ENCODE measurements at regions not wholly inside any gene's neighbourhood (a gene's known extent, or its start where the extent isn't known, plus 50 kb on each side); places are given as distances from the start of the nearest gene placed in this dataset.

GRCh38 chr2:223215254-223215516, 163.2 kb downstream of the KCNE4 start:
- BruUV-seq (replicated peaks): no TSS peak
- POLR2A ChIA-PET (ENCODE audit: unreplicated experiment): no interaction called here
- Histone ChIP-seq H4K91ac (ENCODE audit: insufficient read depth, low read depth, low read length) (no peak overlapping the region), H2BK5ac (ENCODE audit: low read depth, low read length, poor library complexity, severe bottlenecking) (no peak overlapping the region), H3K79me1 (ENCODE audit: low read depth in 1 of 2, low read length in 2 of 2) (no peaks in the 10 kb centered on the region), H3K18ac (ENCODE audit: low read depth, low read length) (no peak overlapping the region), H3K4me1 (ENCODE audit: control insufficient read depth, insufficient read depth, low read length) (no peaks in the 10 kb centered on the region), H3K9me3 (ENCODE audit: control insufficient read depth, insufficient read depth, low read length) (no peaks in the 10 kb centered on the region), H3K9ac (ENCODE audit: low read depth, low read length) (no peak overlapping the region), H4K5ac (ENCODE audit: low read depth, low read length) (no peak overlapping the region), H3K4me3 (ENCODE audit: insufficient read depth, low read depth, low read length) (no peak overlapping the region), H4K8ac (ENCODE audit: low read depth in 2 of 2, low read length in 2 of 2) (no peak overlapping the region), H2AK5ac (ENCODE audit: low read depth, low read length) (no peak overlapping the region), H3K4ac (ENCODE audit: low read depth, low read length) (no peak overlapping the region), H3K23ac (ENCODE audit: low read depth, low read length) (no peak overlapping the region), H3K4me2 (ENCODE audit: low read depth, low read length) (no peak overlapping the region), H4K20me1 (ENCODE audit: insufficient read depth, low read length) (no peaks in the 10 kb centered on the region), H3K27me3 (ENCODE audit: control insufficient read depth, insufficient read depth, low read length) (peaks cover 5% of the 10 kb centered on the region; the same call in 1 of the 2 replicates), H3K36me3 (ENCODE audit: control insufficient read depth, insufficient read depth, low read length) (no peaks in the 10 kb centered on the region), H3K27ac (ENCODE audit: insufficient read depth, low read length) (no peak overlapping the region), H3K56ac (ENCODE audit: extremely low read depth, insufficient read depth, low read length) (no peak overlapping the region), H2BK120ac (ENCODE audit: low read depth, low read length) (no peak overlapping the region), H2BK20ac (ENCODE audit: low read depth, low read length) (no peak overlapping the region), H3K14ac (replicated peaks; ENCODE audit: low read depth, low read length) (no peak overlapping the region), H2AK9ac (replicated peaks; ENCODE audit: low read depth, low read length, poor library complexity) (no peak overlapping the region), H3K9me1 (ENCODE audit: insufficient read depth, low read length) (no peaks in the 10 kb centered on the region), H2BK15ac (ENCODE audit: low read depth, low read length) (no peak overlapping the region), H2AFZ (replicated peaks; ENCODE audit: low read length, poor library complexity) (no peak overlapping the region)
- in situ Hi-C loops (cut with MboI; ENCODE audit: low sequenced_read_pairs): no loop called here
- DNase-seq (no peak), ATAC-seq (ENCODE audit: low read depth) (no peak)
- no CpG with 5 or more reads among the region's 2 CpGs for WGBS, 2 experiments (ENCODE audit: extremely low coverage in 2 of 2, insufficient read length in 1 of 2)
- dilution Hi-C loops (cut with HindIII; ENCODE audit: low sequenced_read_pairs, unreplicated experiment): no loop called here
- intact Hi-C loops (cut with micrococcal nuclease): no loop called here
- TF ChIP-seq ELK1 (IDR thresholded peaks at IDR 0.05; ENCODE audit: borderline replicate concordance, low read depth, low read length) (no peak), FOS (IDR thresholded peaks at IDR 0.05; ENCODE audit: low read depth, low read length) (no peak), NFE2L2 (IDR thresholded peaks at IDR 0.05; ENCODE audit: low read depth, low read length) (no peak), POLR2A (IDR thresholded peaks at IDR 0.05; ENCODE audit: low read depth, low read length) (no peak), MXI1 (IDR thresholded peaks at IDR 0.05; ENCODE audit: borderline replicate concordance, low read depth, low read length) (no peak), RAD21 (IDR thresholded peaks at IDR 0.05; ENCODE audit: low read length) (no peak), BHLHE40 (IDR thresholded peaks at IDR 0.05; ENCODE audit: low read depth, low read length) (no peak), MAZ (IDR thresholded peaks at IDR 0.05; ENCODE audit: borderline replicate concordance, low read depth, low read length) (no peak), SMC3 (IDR thresholded peaks at IDR 0.05; ENCODE audit: low read depth, low read length) (no peak), USF2 (IDR thresholded peaks at IDR 0.05; ENCODE audit: low read depth, low read length) (no peak), RCOR1 (IDR thresholded peaks at IDR 0.05; ENCODE audit: insufficient replicate concordance, low read length) (no peak), CTCF (conservative IDR thresholded peaks at IDR 0.05; ENCODE audit: low read depth, low read length) (no peak)
- CTCF ChIA-PET: no interaction called here

Data from IMR-90 (cell line).